Stimulated activated CD4-positive, alpha-beta T cell treated with anti-CD3 and anti-CD28 coated beads, TNF-alpha, amount 100 ng/mL, for 24 hours (primary cell): ENCODE measurements at regions not wholly inside any gene's neighbourhood (a gene's known extent, or its start where the extent isn't known, plus 50 kb on each side); places are given as distances from the start of the nearest gene placed in this dataset.

Experiments used
- DNase-seq, 3 experiments: peaks; one replicate each; pipeline ENCODE4 v3.0.0-alpha.2; 2020; ENCODE audit warnings: low read depth in 3 of 3

- no peak for DNase-seq
These were observed 55.9 kb upstream of the C3orf80 start for GRCh38 chr3:160169139-160169976.

GRCh38 chr3:160170409-160171370, 54.5 kb upstream of the C3orf80 start:
- DNase-seq = no peak

GRCh38 chr3:160171813-160172212, 53.4 kb upstream of the C3orf80 start:
- no peak for DNase-seq

- DNase-seq = no peak
These were observed 50.6 kb upstream of the C3orf80 start for GRCh38 chr3:160174621-160175020.
